Activated naive CD4-positive, alpha-beta T cell treated with anti-CD3 and anti-CD28 coated beads, Interleukin-2, amount 50 U/mL, for 24 hours (primary cell): ENCODE measurements at regions not wholly inside any gene's neighbourhood (a gene's known extent, or its start where the extent isn't known, plus 50 kb on each side); places are given as distances from the start of the nearest gene placed in this dataset.

ENCODE experiments used
- H3K27ac Mint-ChIP-seq: one replicate; pipeline ENCODE4 v1.8.0; 2021; ENCODE audit warnings: mild to moderate bottlenecking, mixed read lengths
- H3K27me3 Mint-ChIP-seq: one replicate; pipeline ENCODE4 v1.8.0; 2021; ENCODE audit warnings: mixed read lengths
- H3K36me3 Mint-ChIP-seq: one replicate; pipeline ENCODE4 v1.8.0; 2021; ENCODE audit warnings: mixed read lengths
- H3K4me1 Mint-ChIP-seq: one replicate; pipeline ENCODE4 v1.8.0; 2021; ENCODE audit warnings: mixed read lengths
- H3K4me3 Mint-ChIP-seq: one replicate; pipeline ENCODE4 v1.8.0; 2021; ENCODE audit warnings: mild to moderate bottlenecking, mixed read lengths
- H3K9me3 Mint-ChIP-seq: one replicate; pipeline ENCODE4 v1.8.0; 2021; ENCODE audit warnings: mixed read lengths

DNA sequence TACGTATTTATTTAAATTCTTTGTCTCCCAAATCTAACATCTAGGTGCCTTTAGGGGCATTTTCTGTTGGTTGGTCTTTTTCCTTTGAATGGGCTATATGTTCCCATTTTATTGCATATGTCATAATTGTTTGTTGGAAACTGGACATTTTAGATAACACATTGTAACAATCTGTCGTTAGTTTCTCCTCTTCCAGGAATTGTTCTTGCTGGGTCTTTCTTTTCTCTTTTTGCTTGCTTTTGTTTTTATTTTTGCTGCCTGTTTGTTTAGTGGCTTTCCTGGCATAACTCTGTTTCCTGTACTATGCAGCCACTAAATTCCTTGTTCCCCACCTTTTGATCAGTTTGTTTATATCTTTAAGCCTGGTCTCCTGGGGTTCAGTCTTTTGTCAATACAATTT is 244.3 kb upstream of the RTL1 start:
- H3K4me3 Mint-ChIP-seq: no peak overlapping the region
- no peak overlapping the region for H3K27ac Mint-ChIP-seq
- H3K4me1 Mint-ChIP-seq: no peaks in the 10 kb centered on the region
- H3K27me3 Mint-ChIP-seq: peaks cover 3% of the 10 kb centered on the region
- peaks cover 2% of the 10 kb centered on the region for H3K36me3 Mint-ChIP-seq
- peaks cover 25% of the 10 kb centered on the region for H3K9me3 Mint-ChIP-seq

DNA sequence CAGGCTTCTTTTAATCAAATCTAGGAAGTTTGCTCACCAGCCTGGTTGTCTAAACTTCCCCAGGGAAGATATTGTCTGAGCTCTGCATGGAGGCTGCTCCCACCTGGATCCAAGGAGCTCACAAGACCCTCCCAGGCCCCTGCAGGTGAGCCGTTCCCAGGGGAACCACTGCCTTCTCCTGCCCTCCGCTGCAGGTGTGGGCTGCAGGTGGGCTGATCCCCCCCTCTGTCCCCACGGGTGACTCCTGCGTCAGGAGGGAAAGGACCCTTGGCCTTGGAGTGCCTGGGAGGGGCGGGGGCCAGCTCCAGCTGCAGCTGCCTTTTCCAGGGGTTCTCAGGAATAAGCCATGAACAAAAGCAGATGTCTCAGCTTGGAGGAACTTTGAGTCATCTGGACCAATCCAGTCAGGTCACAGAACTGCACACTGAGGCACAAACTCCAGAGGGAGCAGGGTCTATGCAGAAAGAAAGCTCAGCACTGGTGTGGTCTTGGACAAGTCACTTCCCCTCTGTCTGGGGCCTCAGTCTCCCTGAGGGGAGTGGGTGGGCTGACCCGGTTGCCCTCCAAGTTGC is 246.6 kb upstream of the RTL1 start:
- no peak overlapping the region for H3K4me3 Mint-ChIP-seq
- no peaks in the 10 kb centered on the region for H3K4me1 Mint-ChIP-seq

DNA sequence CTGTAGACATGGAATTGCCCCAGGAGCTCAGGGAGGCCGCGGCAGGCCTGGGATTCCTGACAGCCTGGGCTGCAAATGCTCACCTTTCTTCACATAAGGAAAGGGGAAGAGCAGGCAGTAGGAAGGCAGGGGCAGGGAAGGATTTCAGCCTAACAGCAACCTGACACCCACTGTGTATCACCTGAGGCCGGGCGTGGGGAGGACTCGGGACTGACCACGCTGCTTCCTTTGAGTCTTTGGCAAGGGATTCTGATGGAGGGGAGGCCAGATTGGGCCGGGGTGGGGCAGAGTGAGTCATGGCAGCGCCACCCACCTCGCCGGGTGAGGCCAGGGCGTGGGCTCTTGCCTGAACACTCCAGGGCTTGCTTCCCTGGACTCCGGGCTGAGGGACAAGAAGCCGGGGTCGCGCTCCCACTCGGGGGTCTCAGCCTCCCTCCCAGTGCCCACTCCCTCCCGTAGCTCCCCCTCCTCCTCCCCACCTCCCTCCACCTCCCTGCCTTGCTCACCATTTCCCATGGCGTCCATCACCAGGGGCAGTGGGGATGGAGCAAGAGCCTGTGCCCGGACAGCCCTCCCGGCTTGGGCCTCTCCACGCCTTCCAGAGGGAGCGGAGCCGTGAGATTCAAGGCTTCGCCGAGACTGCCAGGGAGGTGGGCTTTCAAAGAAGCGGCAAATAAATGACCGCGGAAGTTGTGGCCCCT is 247.9 kb upstream of the RTL1 start:
- Mint-ChIP-seq H3K9me3 (peaks cover 9% of the 10 kb centered on the region), H3K27ac (no peak overlapping the region), H3K36me3 (no peaks in the 10 kb centered on the region), H3K4me3 (no peak overlapping the region), H3K27me3 (peaks cover 4% of the 10 kb centered on the region), H3K4me1 (no peaks in the 10 kb centered on the region)

More for the DNA sequence above, 246.6 kb upstream of the RTL1 start:
- Mint-ChIP-seq H3K36me3 (peaks cover 2% of the 10 kb centered on the region), H3K9me3 (peaks cover 19% of the 10 kb centered on the region), H3K27ac (no peak overlapping the region), H3K27me3 (peaks cover 4% of the 10 kb centered on the region)

DNA sequence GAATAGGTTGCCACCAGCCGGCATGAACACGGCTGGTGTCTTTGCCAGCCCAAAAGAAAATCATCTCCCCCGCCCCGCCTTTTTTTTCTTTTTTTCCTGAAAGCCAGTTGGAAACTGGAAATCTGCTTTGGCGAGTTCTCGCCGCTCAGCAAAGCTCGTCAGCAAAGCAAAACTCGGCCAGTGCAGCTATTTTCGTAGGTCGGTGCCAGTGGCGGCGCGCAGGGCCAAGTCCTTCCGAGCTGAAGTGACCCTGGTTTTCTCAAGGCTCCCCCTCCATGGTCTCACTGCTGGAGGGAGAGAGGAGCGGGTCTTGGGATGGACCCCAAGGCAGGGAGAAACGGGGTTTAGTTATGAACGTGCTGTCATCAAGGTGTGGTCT is 248.4 kb upstream of the RTL1 start:
- H3K4me3 Mint-ChIP-seq: no peak overlapping the region
- peaks cover 8% of the 10 kb centered on the region for H3K27me3 Mint-ChIP-seq
- no peak overlapping the region for H3K27ac Mint-ChIP-seq
- H3K4me1 Mint-ChIP-seq: no peaks in the 10 kb centered on the region
- no peaks in the 10 kb centered on the region for H3K36me3 Mint-ChIP-seq
- peaks cover 9% of the 10 kb centered on the region for H3K9me3 Mint-ChIP-seq

DNA sequence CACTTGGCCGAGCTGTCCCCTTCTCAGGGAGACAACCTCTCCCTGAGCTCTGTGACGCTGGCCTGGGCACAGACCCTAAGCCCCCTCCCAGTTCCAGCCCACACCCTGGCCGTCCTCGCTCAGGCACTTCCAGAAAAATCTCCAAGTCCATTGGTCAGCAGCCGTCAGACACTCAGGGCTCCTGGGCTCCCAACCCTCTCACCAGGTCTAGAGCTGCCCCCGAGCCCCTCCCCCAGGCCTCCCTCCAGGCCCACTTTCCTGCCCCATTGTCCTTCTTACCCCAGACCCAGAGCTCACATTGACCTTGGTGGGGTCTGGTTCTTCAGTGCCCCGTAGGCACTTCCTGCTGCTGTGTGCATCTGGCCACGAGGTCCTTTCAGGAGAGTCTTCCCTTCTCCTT is 249.3 kb upstream of the RTL1 start:
- H3K4me3 Mint-ChIP-seq: no peak overlapping the region

DNA sequence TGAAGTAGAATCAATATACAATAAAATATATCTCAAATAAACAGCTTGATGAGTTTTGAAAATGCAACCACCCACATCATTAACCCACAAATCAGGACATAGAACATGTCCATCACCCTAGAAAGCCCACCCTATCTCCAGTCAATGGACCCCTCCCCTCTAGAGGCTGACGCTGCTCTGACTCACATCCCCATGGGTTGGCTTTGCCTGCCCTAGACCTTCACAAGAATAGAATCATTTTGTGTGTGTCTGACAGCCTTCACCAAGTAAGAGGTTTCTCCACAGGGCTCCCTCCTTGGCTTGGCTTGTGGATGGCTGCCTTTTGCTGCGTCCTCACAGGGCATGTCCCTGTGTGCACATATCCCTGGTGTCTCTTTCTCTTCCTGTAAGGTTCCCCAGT is 250.2 kb upstream of the RTL1 start:
- H3K27me3 Mint-ChIP-seq: peaks cover 8% of the 10 kb centered on the region
- H3K4me3 Mint-ChIP-seq: no peak overlapping the region
- H3K27ac Mint-ChIP-seq: no peak overlapping the region
- H3K4me1 Mint-ChIP-seq: no peaks in the 10 kb centered on the region
- no peaks in the 10 kb centered on the region for H3K9me3 Mint-ChIP-seq
- no peaks in the 10 kb centered on the region for H3K36me3 Mint-ChIP-seq

More for the DNA sequence above, 249.3 kb upstream of the RTL1 start:
- Mint-ChIP-seq H3K27ac (no peak overlapping the region), H3K36me3 (no peaks in the 10 kb centered on the region), H3K27me3 (peaks cover 8% of the 10 kb centered on the region), H3K9me3 (peaks cover 6% of the 10 kb centered on the region), H3K4me1 (no peaks in the 10 kb centered on the region)

DNA sequence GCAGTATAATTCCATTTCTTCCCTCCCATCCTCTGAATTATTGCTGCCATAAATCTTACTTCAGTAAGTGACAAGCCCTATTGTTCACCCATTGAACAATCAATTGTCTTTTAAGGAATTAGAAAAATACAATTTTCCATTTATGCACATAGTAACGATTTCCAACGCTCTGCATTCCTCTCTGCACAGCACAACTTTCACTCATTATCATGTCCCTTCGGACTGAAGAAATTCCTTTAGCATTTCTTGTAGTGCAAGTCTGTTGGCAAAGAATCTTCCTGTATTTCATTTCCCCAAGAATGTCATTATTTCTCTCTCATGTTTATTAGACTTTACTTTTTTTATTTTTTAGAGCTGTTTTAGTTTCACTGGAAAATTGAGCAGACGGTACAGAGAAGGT is 252.1 kb upstream of the RTL1 start:
- Mint-ChIP-seq H3K27me3 (peaks cover 13% of the 10 kb centered on the region), H3K4me1 (no peaks in the 10 kb centered on the region), H3K27ac (no peak overlapping the region), H3K4me3 (no peak overlapping the region), H3K9me3 (no peaks in the 10 kb centered on the region), H3K36me3 (no peaks in the 10 kb centered on the region)

DNA sequence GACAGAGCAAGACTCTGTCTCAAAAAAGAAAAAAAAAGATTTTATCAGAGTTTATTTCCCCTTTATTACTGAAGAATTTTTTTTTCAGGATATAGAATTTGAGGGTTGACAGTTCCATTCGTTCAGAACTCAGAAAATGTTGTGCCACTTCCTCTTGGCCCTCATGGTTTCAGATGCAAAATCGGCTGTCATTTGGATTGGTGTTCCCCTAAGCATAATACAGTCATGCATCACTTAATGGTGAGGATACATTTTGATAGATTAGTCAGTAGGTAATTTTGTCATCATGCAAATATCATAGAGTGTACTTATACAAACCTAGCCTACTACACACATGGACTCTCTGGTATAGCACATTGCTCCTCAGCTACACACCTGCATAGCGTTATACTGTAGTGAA is 263.9 kb upstream of the RTL1 start:
- Mint-ChIP-seq H3K4me1 (no peaks in the 10 kb centered on the region), H3K27me3 (peaks cover 6% of the 10 kb centered on the region), H3K4me3 (no peak overlapping the region), H3K36me3 (peaks cover 2% of the 10 kb centered on the region), H3K9me3 (peaks cover 16% of the 10 kb centered on the region), H3K27ac (no peak overlapping the region)

DNA sequence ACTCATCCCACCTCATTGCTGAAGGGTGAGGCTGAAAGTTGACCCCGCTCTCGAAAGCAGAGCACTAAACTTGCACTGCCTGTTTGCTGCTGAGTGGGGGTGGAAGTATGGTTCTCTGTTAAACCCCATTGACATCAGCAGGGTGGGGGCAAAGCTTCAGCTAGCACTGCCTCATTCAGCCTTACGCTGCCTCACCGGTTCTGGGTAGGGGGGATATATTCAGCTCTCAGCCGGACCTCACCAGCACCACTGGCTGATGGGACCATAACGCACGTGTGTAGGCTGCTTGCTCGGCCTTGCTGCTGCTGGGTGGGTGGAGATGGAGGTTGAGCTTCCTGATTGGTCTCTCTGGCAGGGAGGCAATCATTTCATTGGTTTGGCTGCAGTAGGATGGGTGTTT is 265.7 kb upstream of the RTL1 start:
- Mint-ChIP-seq H3K9me3 (peaks cover 16% of the 10 kb centered on the region), H3K27ac (no peak overlapping the region), H3K4me1 (no peaks in the 10 kb centered on the region), H3K27me3 (peaks cover 3% of the 10 kb centered on the region), H3K36me3 (peaks cover 2% of the 10 kb centered on the region), H3K4me3 (no peak overlapping the region)

DNA sequence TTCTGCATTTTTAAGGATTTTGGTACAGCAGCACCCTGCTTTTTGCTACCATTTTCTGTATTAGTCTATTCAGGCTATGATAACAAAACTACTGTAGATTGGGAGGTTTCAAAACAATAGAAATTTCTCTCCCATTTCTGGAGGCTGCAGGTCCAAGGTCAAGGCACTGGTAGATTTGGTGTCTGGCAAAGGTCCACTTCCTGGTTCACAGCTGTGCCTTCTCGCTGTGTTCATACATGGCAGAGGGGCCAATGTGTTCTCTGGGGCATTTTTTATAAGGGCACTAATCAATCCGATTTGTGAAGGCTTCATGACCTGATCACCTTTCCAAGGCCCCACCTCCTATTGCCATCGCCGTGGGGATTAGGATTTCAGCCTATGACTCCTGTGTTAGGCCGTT is 268.1 kb upstream of the RTL1 start:
- no peak overlapping the region for H3K4me3 Mint-ChIP-seq
- peaks cover 8% of the 10 kb centered on the region for H3K9me3 Mint-ChIP-seq
- H3K27ac Mint-ChIP-seq: no peak overlapping the region
- H3K4me1 Mint-ChIP-seq: no peaks in the 10 kb centered on the region
- peaks cover 2% of the 10 kb centered on the region for H3K36me3 Mint-ChIP-seq
- no peaks in the 10 kb centered on the region for H3K27me3 Mint-ChIP-seq

DNA sequence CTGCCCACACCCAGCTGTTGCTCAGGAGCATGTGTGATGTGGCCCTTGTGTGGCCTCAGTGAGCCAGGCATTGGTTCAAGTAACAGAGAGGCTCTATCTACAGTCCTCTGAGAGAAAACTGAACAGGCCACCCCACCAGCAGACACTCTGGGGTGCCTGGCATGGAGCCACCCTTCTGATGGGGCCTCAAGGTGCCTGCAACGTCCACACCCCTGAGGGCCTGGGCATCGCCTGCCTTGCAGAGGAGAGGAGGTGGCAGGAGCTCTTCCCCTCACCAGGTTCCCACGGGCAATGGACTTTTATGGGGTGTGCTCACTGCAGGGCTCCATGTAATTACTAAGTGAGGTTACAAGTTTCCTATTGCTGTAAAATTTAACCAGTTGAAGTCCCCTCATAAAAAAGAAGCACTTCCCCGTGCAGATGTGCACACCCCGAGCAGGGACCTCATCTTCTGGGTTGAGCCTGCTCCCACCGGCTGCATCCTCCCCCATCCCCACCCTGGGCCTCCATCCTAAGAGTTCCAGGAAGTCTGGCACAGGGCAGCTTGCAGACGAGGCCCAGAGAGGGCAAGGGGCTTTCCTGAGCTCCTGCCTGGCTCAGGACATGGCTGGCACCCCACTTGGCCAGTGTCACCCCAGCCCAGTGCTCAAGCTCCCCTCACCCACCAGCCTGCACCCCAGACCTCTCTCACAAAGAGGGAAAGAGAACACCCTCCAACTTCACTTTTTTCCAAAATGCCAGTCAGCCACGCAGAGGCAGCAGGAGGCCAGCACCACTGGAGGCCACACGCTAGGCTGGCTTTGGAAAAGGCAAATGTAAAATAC is 270.4 kb upstream of the RTL1 start:
- Mint-ChIP-seq H3K4me3 (no peak overlapping the region), H3K4me1 (no peaks in the 10 kb centered on the region), H3K27me3 (no peaks in the 10 kb centered on the region), H3K9me3 (no peaks in the 10 kb centered on the region), H3K36me3 (no peaks in the 10 kb centered on the region), H3K27ac (no peak overlapping the region)

DNA sequence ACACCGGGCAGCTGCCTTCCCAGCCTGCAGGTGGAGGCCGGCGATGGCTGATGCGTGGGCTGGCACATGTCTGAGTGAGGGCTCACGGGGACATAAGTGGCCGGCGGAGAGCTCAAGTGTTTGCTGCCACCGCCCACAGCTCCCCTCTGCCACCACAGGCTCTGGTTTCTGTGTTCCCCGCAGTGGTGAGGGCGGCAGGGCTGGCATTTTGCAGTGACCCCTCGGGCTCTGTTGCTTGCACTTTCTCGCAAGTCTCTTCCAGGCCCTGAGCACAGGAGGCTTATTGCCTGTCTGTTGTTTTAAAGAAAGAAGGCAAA is 271.0 kb upstream of the RTL1 start:
- no peaks in the 10 kb centered on the region for H3K27me3 Mint-ChIP-seq
- no peak overlapping the region for H3K4me3 Mint-ChIP-seq
- H3K36me3 Mint-ChIP-seq: no peaks in the 10 kb centered on the region
- no peaks in the 10 kb centered on the region for H3K4me1 Mint-ChIP-seq
- H3K9me3 Mint-ChIP-seq: no peaks in the 10 kb centered on the region
- no peak overlapping the region for H3K27ac Mint-ChIP-seq

DNA sequence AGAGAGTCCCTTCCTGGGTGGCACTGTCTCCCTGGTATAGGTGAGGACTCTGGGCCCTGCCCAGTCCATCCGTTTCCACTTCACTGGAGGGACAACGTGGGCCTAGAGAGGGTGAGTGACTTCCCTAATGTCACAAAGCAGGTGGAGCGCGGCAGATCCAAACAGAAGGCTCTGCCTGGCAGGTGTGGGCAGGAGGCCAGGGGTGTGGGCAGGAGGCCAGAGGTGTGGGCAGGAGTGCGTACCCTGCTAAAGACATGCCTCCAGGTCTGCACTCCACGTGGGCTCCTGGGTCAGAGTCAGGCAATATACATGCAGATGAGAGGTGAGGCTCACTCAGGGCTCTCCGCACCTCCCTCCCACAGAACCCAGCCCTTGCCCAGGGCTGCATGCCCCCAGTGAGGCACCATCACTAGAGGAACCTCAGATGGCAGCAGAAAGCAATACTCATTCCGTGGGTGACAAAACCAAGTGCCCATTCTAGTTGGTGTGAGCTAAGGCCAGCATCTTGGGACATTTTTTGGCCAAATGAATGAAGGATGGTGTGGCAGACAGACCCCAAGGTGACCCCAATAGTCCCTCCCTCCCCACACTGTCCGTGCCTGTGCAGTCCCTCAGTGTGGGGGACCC is 271.6 kb upstream of the RTL1 start:
- no peaks in the 10 kb centered on the region for H3K36me3 Mint-ChIP-seq
- no peaks in the 10 kb centered on the region for H3K27me3 Mint-ChIP-seq

DNA sequence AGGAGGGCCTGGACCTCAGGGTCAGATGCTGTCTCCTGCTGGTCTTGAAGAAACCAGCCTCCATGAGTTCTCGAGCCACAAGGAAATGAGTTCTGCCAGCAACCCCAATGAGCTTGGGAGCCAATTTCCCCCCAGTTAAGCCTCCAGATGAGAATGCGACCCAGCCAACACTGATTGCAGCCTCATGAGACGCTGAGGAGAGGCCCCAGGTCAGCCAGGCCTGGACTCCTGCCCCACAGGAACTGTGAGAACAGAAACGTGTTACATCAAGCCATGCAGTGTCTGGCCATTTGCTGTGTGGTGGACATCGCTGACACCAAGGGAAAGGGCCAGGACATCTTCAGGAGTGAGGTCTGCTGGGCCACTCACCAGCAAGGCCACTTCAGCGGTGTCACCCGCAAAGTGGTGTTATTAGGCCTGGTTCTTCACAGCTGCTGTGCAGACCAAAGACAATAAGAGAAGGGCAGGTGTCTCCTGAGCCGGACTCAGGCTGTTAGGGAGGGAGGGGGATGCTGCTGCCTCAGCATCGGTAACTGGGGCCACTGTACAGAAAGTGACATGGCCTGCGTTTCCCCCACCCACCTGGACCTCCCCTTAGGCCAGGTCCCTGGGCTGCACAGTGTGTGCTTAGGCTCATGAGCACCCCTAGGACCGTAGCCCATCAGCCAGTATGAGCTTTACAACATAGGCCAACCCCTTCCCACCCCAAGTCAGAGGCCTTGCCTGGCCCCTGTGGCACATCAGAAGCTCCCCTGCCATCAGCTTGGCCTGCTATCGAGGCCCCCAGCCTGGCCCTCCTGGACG is 272.4 kb upstream of the RTL1 start:
- Mint-ChIP-seq H3K36me3 (no peaks in the 10 kb centered on the region), H3K27ac (no peak overlapping the region), H3K4me3 (no peak overlapping the region), H3K27me3 (no peaks in the 10 kb centered on the region), H3K4me1 (no peaks in the 10 kb centered on the region), H3K9me3 (no peaks in the 10 kb centered on the region)

More for the DNA sequence above, 271.6 kb upstream of the RTL1 start:
- H3K4me1 Mint-ChIP-seq: no peaks in the 10 kb centered on the region
- no peak overlapping the region for H3K4me3 Mint-ChIP-seq
- H3K9me3 Mint-ChIP-seq: no peaks in the 10 kb centered on the region
- H3K27ac Mint-ChIP-seq: no peak overlapping the region

DNA sequence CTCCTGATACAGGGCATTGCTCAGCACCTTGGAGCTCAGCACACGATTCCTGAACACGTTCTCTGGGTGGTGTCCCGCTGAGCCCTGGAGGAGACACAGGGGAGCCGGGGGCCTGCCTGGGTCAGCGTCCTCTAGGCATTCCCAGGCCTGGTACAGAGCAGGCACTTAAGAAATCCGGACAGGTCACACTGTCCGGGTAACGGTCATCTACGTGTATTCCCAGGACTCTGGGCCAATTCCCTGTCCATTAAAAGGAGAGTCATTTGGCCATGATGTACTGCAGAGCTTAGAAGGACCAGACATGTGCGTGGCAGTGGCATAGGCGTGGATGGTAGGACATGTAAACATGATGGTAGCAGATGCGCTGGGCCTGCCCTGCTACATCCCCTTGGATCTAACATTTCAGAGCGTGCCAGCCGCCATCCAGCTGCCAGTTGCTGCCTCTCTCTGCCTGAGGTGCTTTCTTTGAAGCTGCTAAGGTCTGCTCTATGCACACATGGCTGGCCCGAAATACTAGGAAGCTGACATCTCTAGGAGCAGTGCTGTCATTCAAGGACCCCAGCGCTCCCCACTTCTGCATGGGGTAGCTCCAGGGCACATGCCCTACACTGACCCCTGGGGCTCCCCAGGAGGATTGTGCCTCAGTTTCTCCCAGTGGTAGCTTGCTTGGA is 273.1 kb upstream of the RTL1 start:
- Mint-ChIP-seq H3K27me3 (no peaks in the 10 kb centered on the region), H3K9me3 (no peaks in the 10 kb centered on the region), H3K36me3 (no peaks in the 10 kb centered on the region), H3K27ac (no peak overlapping the region), H3K4me3 (no peak overlapping the region), H3K4me1 (no peaks in the 10 kb centered on the region)
